H1 (cell line): ENCODE measurements at regions not wholly inside any gene's neighbourhood (a gene's known extent, or its start where the extent isn't known, plus 50 kb on each side); places are given as distances from the start of the nearest gene placed in this dataset.

Source experiments
- CTCF ChIA-PET: fragments of 300-600 bp; sonication (Branson Sonifier 250); formaldehyde crosslinking; loops from one replicate; lab custom pipeline; 2021; ENCODE audit not compliant: partially characterized antibody; lab: Charles Lee
- POLR2A ChIA-PET: fragments of 300-600 bp; sonication (Branson Sonifier 250); formaldehyde crosslinking; loops from one replicate; lab custom pipeline; 2021; ENCODE audit warnings: inconsistent platforms; ENCODE audit not compliant: partially characterized antibody; lab: Charles Lee
- DNase-seq, 2 experiments: peaks; one replicate each; pipeline versions ENCODE4 v3.0.0 to v3.0.0-alpha.2; 2010 to 2022; ENCODE audit warnings: low spot score in 2 of 2, low read depth in 1 of 2, mixed read lengths in 1 of 2
- FAIRE-seq: peaks from 2 replicates; lab custom pipeline; 2011; peaks lifted over from hg19 to GRCh38; lab: Jason Lieb, UNC
- H2AFZ ChIP-seq: 2 replicates; pipeline ENCODE4 v1.8.1; 2012; ENCODE audit warnings: low read length, inconsistent platforms
- H2AK5ac ChIP-seq: 2 replicates; pipeline ENCODE4 v1.6.1; 2013; ENCODE audit warnings: low read depth, low read length
- H2BK120ac ChIP-seq: replicated peaks from 2 replicates; pipeline ENCODE3; 2013; ENCODE audit warnings: low read depth, low read length, inconsistent platforms
- H2BK12ac ChIP-seq: 2 replicates; pipeline ENCODE4 v1.6.1; 2013; ENCODE audit warnings: low read depth, low read length
- H2BK15ac ChIP-seq: 2 replicates; pipeline ENCODE4 v1.6.1; 2013; ENCODE audit warnings: low read length
- H2BK20ac ChIP-seq: 2 replicates; pipeline ENCODE4 v1.6.1; 2013; ENCODE audit warnings: low read length
- H2BK5ac ChIP-seq: 2 replicates; pipeline ENCODE4 v1.6.1; 2013; ENCODE audit warnings: low read depth, low read length
- H3K14ac ChIP-seq: 2 replicates; pipeline ENCODE4 v1.6.1; 2013; ENCODE audit warnings: inconsistent platforms; ENCODE audit not compliant: insufficient read length
- H3K18ac ChIP-seq: 2 replicates; pipeline ENCODE4 v1.6.1; 2013; ENCODE audit warnings: low read length; ENCODE audit errors: extremely low read depth
- H3K23ac ChIP-seq: 2 replicates; pipeline ENCODE4 v1.6.1; 2013; ENCODE audit warnings: inconsistent platforms; ENCODE audit not compliant: insufficient read length
- H3K23me2 ChIP-seq: 2 replicates; pipeline ENCODE4 v1.6.1; 2013; ENCODE audit warnings: low read depth, low read length
- H3K27ac ChIP-seq: 2 replicates; pipeline ENCODE4 v1.6.1; 2011; ENCODE audit warnings: low read depth, low read length, inconsistent platforms
- H3K27me3 ChIP-seq, 4 experiments: replicated peaks in 1 of 4; 1 replicate in 1 of 4; 2 replicates in 3 of 4; pipeline versions ENCODE4 v1.6.1 to v1.8.1; 2011 to 2013; ENCODE audit warnings: low read length in 3 of 4, mild to moderate bottlenecking in 3 of 4, inconsistent platforms in 2 of 4, mixed read lengths in 2 of 4, moderate library complexity in 1 of 4; ENCODE audit not compliant: control insufficient read depth in 3 of 4, insufficient read depth in 3 of 4; ENCODE audit errors: extremely low read depth in 1 of 4
- H3K36me3 ChIP-seq, 4 experiments: 2 replicates each; pipeline versions ENCODE4 v1.6.1 to v1.8.1; 2011 to 2013; ENCODE audit warnings: mild to moderate bottlenecking in 4 of 4, low read length in 3 of 4, moderate library complexity in 2 of 4, control low read depth in 1 of 4, inconsistent platforms in 1 of 4; ENCODE audit not compliant: insufficient read depth in 4 of 4, control insufficient read depth in 2 of 4
- H3K4ac ChIP-seq: replicated peaks from 2 replicates; pipeline ENCODE3; 2013; ENCODE audit warnings: low read length, low read depth, mixed read lengths, inconsistent platforms; ENCODE audit not compliant: insufficient read length
- H3K4me1 ChIP-seq, 4 experiments: replicated peaks in 1 of 4; 1 replicate in 1 of 4; 2 replicates in 3 of 4; pipeline versions ENCODE4 v1.6.1 to v1.8.1; 2011 to 2013; ENCODE audit warnings: low read length in 3 of 4, inconsistent platforms in 2 of 4, mixed read lengths in 1 of 4; ENCODE audit not compliant: insufficient read depth in 4 of 4, control insufficient read depth in 3 of 4
- H3K4me2 ChIP-seq, 2 experiments: 2 replicates each; pipeline versions ENCODE4 v1.6.1 to v1.8.1; 2011 to 2013; ENCODE audit warnings: low read depth in 2 of 2, low read length in 2 of 2, control low read depth in 1 of 2, inconsistent platforms in 1 of 2, mild to moderate bottlenecking in 1 of 2; ENCODE audit not compliant: insufficient read depth in 1 of 2
- H3K4me3 ChIP-seq, 4 experiments: fragments of 200-600, 300-600 bp in 1 of 4; sonication (generic), shearing (Covaris generic), sonication (Bioruptor Twin) in 1 of 4; 2 replicates each; pipeline versions ENCODE4 v1.5.1 to v1.8.1; 2011 to 2016; ENCODE audit warnings: low read length in 4 of 4, low read depth in 3 of 4, control low read depth in 2 of 4, inconsistent platforms in 2 of 4, mild to moderate bottlenecking in 2 of 4, mixed read lengths in 1 of 4, moderate library complexity in 1 of 4; ENCODE audit not compliant: insufficient read depth in 2 of 4; ENCODE audit errors: extremely low read depth in 1 of 4
- H3K56ac ChIP-seq: replicated peaks from 2 replicates; pipeline ENCODE3; 2013; ENCODE audit warnings: low read depth, mild to moderate bottlenecking, mixed read lengths, low read length, inconsistent platforms; ENCODE audit not compliant: insufficient read length
- H3K79me1 ChIP-seq: 2 replicates; pipeline ENCODE4 v1.6.1; 2013; ENCODE audit warnings: low read depth, low read length, control low read depth
- H3K79me2 ChIP-seq, 2 experiments: 2 replicates each; pipeline versions ENCODE4 v1.6.1 to v1.8.1; 2012 to 2013; ENCODE audit warnings: low read length in 2 of 2, mild to moderate bottlenecking in 2 of 2, inconsistent platforms in 1 of 2; ENCODE audit not compliant: insufficient read depth in 2 of 2, control insufficient read depth in 1 of 2
- H3K9ac ChIP-seq, 4 experiments: replicated peaks in 1 of 4; 1 replicate in 1 of 4; 2 replicates in 3 of 4; pipeline versions ENCODE4 v1.6.1 to v1.8.1; 2011 to 2013; ENCODE audit warnings: low read depth in 3 of 4, low read length in 3 of 4, control low read depth in 2 of 4, mild to moderate bottlenecking in 2 of 4, moderate library complexity in 2 of 4, inconsistent platforms in 1 of 4; ENCODE audit errors: extremely low read depth in 1 of 4
- H3K9me3 ChIP-seq, 2 experiments: 2 replicates each; pipeline versions ENCODE4 v1.6.1 to v1.8.1; 2012 to 2013; ENCODE audit warnings: mild to moderate bottlenecking in 2 of 2, moderate library complexity in 2 of 2, control low read depth in 1 of 2, inconsistent platforms in 1 of 2, low read depth in 1 of 2, low read length in 1 of 2, mixed read lengths in 1 of 2; ENCODE audit not compliant: insufficient read depth in 2 of 2
- H4K20me1 ChIP-seq, 2 experiments: replicated peaks in 1 of 2; 2 replicates each; pipeline versions ENCODE3 to v1.8.1; 2011 to 2013; ENCODE audit warnings: inconsistent platforms in 2 of 2, low read length in 2 of 2, mild to moderate bottlenecking in 1 of 2; ENCODE audit not compliant: insufficient read depth in 2 of 2, control insufficient read depth in 1 of 2
- H4K5ac ChIP-seq: 2 replicates; pipeline ENCODE4 v1.6.1; 2013; ENCODE audit warnings: low read length, low read depth, mixed read lengths, inconsistent platforms; ENCODE audit not compliant: insufficient read length
- H4K8ac ChIP-seq: 2 replicates; pipeline ENCODE4 v1.8.0; 2013; ENCODE audit warnings: mild to moderate bottlenecking, moderate library complexity, low read length, inconsistent platforms; ENCODE audit not compliant: insufficient read depth; ENCODE audit errors: extremely low read depth
- H4K91ac ChIP-seq: replicated peaks from 2 replicates; pipeline ENCODE3; 2013; ENCODE audit warnings: low read length, mixed read lengths, inconsistent platforms; ENCODE audit not compliant: insufficient read length
- GTF2F1 ChIP-seq: IDR thresholded peaks from 2 replicates; pipeline ENCODE4 v1.6.1; 2012; ENCODE audit warnings: low read depth, low read length, improper control_type of control experiment, borderline replicate concordance
- KDM4A ChIP-seq: IDR thresholded peaks from one replicate; pipeline ENCODE4 v1.7.1; 2012; ENCODE audit warnings: low read depth, mild to moderate bottlenecking, moderate library complexity, low read length, inconsistent platforms; ENCODE audit not compliant: severe bottlenecking
- TCF12 ChIP-seq: IDR thresholded peaks from 2 replicates; pipeline ENCODE4 v1.6.1; 2011; ENCODE audit warnings: low read depth, mild to moderate bottlenecking, low read length
- YY1 ChIP-seq: IDR thresholded peaks from 2 replicates; pipeline ENCODE4 v1.6.1; 2011; ENCODE audit warnings: low read depth, mild to moderate bottlenecking, low read length
- WGBS, 2 experiments: shearing (Covaris generic) in 1 of 2; methylation state at CpG; one replicate each; pipeline versions ENCODE4 v1.1.6 to v1.1.7; 2013 to 2015; ENCODE audit warnings: low lambda C conversion rate in 2 of 2, mixed read lengths in 2 of 2, inconsistent platforms in 1 of 2, low coverage in 1 of 2, missing lambda C conversion rate in 1 of 2; ENCODE audit not compliant: insufficient replicate concordance in 2 of 2, insufficient coverage in 1 of 2, insufficient read length in 1 of 2; ENCODE audit errors: extremely low coverage in 1 of 2, missing lambda C conversion rate in 1 of 2; 5-methylcytosine and 5-hydroxymethylcytosine counted together

GRCh38 chr2:77602771-77603170 is 80.6 kb upstream of the LRRTM4 start:
- Histone ChIP-seq H3K23me2 (peaks cover 2% of the 10 kb centered on the region; the same call in 1 of the 2 replicates), H2BK12ac (no peak overlapping the region), H4K91ac (no peak overlapping the region), H3K4me2 (no peak overlapping the region), H3K27me3 (no peaks in the 10 kb centered on the region), H3K18ac (no peak overlapping the region), H3K4me3 (no peak overlapping the region), H3K4ac (no peak overlapping the region), H2AK5ac (no peak overlapping the region), H4K5ac (no peak overlapping the region), H3K14ac (no peak overlapping the region), H3K79me1 (no peaks in the 10 kb centered on the region), H3K56ac (no peak overlapping the region)
- no peak for FAIRE-seq
- WGBS, 2 experiments: 88% methylated on average over 1 of the region's 1 CpG; no CpG with 5 or more reads in 1 of the 2 experiments
- no peak for TF ChIP-seq GTF2F1
- TF ChIP-seq KDM4A: no peak
- TF ChIP-seq TCF12: no peak
- TF ChIP-seq YY1: no peak
- TF ChIP-seq, all 59 proteins: peak for 0
- no peaks in the 10 kb centered on the region for H3K4me1 ChIP-seq
- DNase-seq: no peak
- POLR2A ChIA-PET: no interaction called here
- H3K27ac ChIP-seq: no peak overlapping the region
- no peaks in the 10 kb centered on the region for H3K79me2 ChIP-seq
- CTCF ChIA-PET: no interaction called here
- no peak overlapping the region for H2BK5ac ChIP-seq
- H3K9ac ChIP-seq: no peak overlapping the region
- no peak overlapping the region for H2BK120ac ChIP-seq
- H3K36me3 ChIP-seq: no peaks in the 10 kb centered on the region
- no peak overlapping the region for H2BK20ac ChIP-seq
- no peaks in the 10 kb centered on the region for H3K9me3 ChIP-seq
- H4K8ac ChIP-seq: no peak overlapping the region
- H4K20me1 ChIP-seq: no peaks in the 10 kb centered on the region
- H2BK15ac ChIP-seq: no peak overlapping the region
- no peak overlapping the region for H2AFZ ChIP-seq
- no peak overlapping the region for H3K23ac ChIP-seq
